HG03060 (cell line): ENCODE measurements at regions not wholly inside any gene's neighbourhood (a gene's known extent, or its start where the extent isn't known, plus 50 kb on each side); places are given as distances from the start of the nearest gene placed in this dataset.

Experiments used
- ATAC-seq: cut with Tn5 transposase; IDR thresholded peaks from one replicate; pipeline ENCODE4 v1.9.1; 2021; ENCODE audit warnings: low read depth, moderate number of reproducible peaks; ENCODE audit not compliant: unreplicated experiment

DNA sequence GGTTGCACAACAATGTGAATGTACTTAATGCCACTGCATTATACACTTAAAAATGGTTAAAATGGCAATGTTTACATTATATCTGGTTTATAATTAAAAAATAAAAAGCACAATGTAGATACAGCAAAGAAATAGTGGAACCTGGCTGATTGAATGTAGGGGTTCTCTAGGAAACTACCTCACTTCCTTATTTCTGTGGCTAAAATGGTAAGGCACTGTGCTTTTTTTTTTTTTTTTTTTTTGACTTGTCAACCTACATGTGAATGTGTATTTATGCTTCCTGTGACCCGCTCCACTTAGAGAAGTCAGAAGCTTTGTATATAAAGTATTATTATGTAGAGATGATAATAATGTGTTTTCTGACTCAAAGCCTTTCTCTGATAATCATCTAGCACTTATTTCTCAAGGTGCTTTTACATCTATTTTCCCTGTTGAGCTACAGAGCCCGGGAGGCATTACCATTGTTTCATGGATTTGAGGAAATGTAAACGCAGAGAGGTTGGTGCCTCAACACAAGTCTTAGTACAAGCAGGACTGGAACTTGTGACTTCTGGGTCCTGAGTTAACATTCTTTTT is 55.0 kb downstream of the SOX4 start:
- no peak for ATAC-seq

- ATAC-seq: no peak
These were observed 59.8 kb downstream of the SOX4 start for GRCh38 chr6:21653323-21653722.

DNA sequence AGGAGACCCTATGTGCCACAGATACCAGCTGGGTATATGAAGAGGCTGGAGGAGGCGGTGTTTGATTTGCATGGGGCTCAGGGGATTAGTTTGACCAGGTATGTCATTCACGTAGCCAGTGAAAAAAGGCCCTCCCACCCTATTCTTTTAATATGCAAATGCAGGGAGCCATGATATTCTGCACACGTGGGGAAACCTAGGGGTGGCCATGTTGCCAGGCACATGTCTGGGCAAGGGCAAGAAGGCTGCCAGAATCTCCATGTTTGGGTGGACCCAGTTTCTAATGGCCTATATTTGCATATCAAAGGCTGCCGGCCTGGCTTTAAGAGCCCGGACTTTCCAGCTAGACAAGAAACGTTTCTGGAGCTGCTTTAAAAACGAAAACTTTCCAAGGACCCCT is 60.4 kb downstream of the SOX4 start:
- no peak for ATAC-seq

DNA sequence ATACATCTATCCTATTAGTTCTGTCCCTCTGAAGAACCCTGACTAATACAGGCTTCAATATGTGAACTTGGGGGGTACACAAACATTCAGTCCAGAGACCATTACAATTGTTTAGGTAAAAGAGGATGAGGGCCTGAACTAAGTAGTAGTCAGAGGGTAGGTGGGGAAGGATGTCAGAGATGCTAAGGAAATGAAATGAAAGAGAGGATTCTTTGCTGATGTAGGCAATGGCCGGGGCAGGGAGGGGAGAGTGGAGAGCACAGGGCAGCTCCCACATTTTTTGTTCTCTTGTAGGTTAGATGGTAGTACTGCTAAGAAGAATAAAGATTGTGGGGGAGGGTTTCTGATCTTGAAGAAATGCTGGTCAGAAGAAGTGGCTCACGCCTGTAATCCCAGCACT is 60.8 kb downstream of the SOX4 start:
- ATAC-seq: no peak

DNA sequence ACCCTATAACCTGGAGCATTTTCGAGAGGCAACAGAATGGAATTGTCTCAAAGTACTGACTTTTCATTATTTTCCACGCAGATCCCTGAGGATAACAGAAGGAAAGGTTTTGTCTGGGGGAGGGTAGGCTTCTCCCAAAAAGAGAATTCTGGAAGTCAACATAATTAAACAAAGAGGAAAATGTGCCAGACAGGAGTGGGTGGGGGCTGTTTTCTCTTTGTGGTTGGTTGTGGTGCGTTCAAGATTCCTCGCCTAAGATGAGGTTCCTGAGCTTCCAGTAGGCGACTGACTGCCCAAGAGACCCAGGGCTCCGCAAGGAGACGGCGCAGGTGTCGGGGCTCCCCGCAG is 70.4 kb downstream of the SOX4 start:
- no peak for ATAC-seq

DNA sequence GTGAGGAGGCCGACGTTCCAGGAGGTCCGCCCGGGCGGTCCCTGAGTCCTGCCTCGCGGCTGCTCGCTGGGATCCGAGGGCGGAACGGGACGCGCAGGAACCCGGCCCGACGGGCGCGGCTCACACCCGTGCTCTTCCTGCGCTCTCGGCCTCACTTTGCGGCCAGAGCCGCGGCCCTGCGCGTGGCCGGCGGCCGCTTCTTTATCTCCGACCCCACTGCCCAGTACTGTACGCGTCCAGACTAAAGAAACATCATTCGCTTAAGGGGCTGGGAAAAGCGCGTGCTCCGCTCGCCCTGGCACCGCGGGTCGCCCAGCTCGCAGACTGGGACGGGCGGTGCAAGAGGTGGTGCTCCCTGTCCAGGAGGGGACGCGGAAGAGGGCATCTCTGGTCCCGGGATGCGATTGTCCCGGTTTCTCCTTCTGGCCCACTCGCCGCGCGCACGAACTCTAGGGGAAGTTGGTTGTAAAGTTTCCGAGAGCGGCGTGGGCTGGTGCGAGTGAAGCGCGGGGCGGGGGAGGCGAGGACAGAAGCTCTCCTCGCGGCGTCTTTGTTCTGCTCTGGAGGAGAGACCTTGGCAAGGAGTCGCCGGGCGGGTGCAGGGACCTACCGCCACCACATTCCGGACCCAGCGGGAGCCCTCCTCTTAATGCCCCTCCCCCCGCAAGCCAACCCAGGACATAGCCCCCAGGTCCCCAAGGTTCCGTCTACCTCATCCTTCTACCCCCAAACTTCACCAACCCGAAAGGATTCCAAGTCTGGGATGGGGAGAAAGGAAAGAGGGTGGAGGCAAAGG is 71.0 kb downstream of the SOX4 start:
- no peak for ATAC-seq

- ATAC-seq: no peak
These were observed 71.5 kb downstream of the SOX4 start for GRCh38 chr6:21665110-21665391.

DNA sequence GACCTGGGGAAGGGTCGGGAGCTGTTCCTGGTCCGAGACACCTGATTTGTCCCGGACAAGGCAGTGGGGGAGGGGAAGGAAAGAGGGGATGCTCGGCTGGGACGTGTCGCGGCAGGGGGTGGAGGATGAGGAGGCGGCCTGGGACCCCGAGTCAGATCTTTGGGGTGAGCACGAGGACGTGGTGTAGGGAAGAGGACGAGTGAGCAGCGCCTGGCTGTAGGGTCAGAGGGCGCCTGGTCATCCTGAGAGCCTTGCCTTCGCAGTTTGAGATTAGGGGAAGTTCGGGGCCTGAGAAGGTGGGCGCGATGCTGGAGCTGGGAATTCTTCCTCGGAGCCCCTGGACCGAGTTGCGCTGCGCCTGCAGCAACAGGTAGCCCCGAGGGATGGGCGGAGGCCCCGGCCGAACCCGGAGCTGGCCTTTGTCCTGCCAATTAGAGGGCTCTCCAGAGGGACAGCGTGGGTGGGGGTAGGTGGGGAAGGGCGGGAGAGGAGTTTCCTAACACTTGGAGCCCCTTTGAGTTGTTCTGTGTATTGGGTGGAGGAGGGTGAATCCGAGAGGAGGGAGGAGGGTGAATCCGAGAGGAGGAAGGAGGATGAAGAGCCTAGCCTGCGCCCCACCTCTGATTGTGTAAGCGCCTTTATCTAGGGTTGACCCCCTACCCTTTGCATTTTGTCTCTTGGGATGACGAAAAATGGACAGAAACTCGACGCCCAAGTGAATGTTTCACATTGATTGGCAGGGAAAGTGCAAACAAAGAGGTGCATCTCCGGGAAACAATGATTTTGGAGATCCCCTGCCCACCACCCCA is 72.0 kb downstream of the SOX4 start:
- ATAC-seq: no peak

GRCh38 chr6:21666201-21666691 is 72.7 kb downstream of the SOX4 start:
- ATAC-seq: no peak

- ATAC-seq: no peak
These were observed 73.5 kb downstream of the SOX4 start for GRCh38 chr6:21666853-21667681.

DNA sequence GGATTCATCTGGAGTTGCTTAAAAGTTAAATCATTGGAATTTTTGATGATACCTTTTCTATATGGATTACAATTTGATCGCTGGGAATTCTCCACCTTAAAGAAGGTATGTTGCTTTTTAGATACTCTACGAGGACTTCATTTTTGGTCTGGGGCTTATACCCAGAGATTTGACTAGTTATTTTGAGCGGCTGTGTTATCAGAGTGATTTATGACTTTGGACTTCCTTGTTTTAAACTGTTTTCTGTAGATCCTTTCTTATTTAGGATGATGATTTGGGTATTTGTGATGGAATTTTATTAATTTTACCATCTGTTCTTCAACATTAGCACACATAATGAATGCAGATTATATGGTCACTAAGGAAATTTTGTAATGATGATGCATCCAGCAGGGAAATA is 75.2 kb downstream of the SOX4 start:
- ATAC-seq: no peak

- ATAC-seq: no peak
These were observed 83.2 kb downstream of the SOX4 start for GRCh38 chr6:21676769-21677168.

- ATAC-seq: no peak
These were observed 85.4 kb downstream of the SOX4 start for GRCh38 chr6:21678990-21679389.

DNA sequence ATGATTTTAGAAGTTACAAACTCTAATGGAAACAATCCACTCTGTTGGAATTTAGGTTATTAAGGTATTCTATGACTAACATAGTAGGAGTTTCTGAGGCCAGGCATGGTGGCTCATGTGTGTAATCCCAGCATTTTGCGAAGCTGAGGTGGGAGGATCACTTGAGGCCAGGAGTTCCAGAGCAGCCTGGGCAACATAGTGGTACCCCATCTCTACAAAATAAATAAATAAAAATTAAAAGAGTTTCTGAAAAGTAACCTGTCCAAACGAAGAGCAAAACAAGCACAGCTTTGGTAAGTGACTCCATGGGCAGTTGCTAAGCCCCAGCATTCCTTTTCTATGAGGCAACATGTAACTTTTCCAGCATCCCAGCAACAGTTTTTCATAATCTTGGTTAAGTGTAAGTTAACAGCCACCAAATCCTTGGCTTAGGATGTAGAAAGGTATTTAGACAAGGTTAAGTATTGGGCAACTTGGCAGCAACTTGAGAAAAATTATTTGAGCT is 86.3 kb downstream of the SOX4 start:
- no peak for ATAC-seq

DNA sequence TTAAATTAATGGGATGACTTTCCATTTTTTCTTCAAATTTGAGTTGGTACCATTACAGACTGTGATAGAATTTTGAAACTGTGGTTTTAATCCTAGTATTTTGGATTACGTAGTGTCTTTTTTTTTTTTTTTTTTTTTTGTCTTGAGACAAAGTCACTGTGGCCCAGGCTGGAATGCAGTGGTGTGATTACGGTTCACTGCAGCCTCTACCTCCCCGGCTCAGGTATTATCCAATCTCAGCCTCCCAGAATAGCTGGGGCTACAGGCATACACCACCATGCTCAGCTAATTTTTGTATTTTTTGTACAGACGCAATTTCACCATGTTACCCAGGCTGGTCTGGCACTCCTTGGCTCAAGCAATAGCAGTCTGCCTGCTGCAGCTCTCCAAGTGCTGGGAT is 87.1 kb downstream of the SOX4 start:
- ATAC-seq: no peak

DNA sequence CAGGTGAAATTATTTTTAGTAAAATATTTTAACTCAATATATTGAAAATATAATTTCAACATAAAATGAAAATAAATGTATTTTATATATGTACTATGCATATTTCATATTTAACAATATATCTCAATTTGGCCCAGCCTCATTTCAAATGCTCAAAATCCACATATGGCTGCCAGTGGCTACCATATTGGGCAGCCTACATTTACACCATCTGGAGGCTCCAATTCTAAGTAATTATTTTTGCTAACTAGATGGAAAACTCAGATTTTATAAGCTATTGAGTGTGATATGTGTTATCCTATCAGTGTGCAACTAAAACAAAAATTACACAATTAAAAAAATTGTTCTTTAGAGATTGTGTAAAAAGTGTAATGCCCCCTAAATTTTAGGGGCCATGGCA is 96.9 kb downstream of the SOX4 start:
- no peak for ATAC-seq

GRCh38 chr6:21691685-21692346 is 98.3 kb downstream of the SOX4 start:
- no peak for ATAC-seq

- no peak for ATAC-seq
These were observed 99.2 kb downstream of the SOX4 start for GRCh38 chr6:21692721-21693120.

DNA sequence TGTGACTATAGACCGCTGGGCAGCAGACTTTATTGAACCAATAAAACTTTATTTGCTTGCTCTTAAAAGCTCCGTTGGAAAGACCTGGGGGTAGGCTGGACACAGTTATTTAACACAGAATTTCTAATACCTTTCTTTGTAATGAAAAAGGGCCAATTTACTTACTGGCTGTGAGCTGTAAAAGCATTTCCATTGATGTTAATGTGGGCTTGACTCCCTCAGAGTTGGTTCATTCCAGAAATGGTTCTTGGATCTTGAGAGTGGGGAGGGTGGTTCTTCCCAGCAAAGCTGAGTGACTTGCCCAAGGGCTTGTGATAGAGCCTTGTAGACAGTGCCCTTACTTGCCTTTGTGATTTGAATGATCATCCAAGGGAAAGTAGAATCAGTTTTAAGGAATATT is 100.6 kb downstream of the SOX4 start:
- ATAC-seq: no peak
